Tibial artery (tissue), 4 donors: ENCODE measurements at regions not wholly inside any gene's neighbourhood (a gene's known extent, or its start where the extent isn't known, plus 50 kb on each side); places are given as distances from the start of the nearest gene placed in this dataset.

ENCODE experiments used
- DNase-seq, 2 donors: peaks; one replicate each; pipeline ENCODE4 v3.0.0-alpha.2; 2019
- H3K27ac ChIP-seq, 2 donors: fragments of 200-600 bp; sonication (generic) in 1 of 2; 1 replicate in 1 of 2; 2 replicates in 1 of 2; pipeline ENCODE4 v1.5.1; 2018 to 2019; ENCODE audit warnings: mild to moderate bottlenecking in 1 of 2
- H3K27me3 ChIP-seq, 2 donors: fragments of 200-600 bp; sonication (generic) in 1 of 2; one replicate each; pipeline versions ENCODE4 v1.5.1 to v1.6.0; 2016 to 2019
- H3K36me3 ChIP-seq, 3 donors: fragments of 200-600 bp; sonication (generic) in 2 of 3; one replicate each; pipeline ENCODE4 v1.5.1; 2016 to 2019; ENCODE audit warnings: mild to moderate bottlenecking in 2 of 3
- H3K4me1 ChIP-seq, 4 donors: fragments of 200-600 bp; sonication (generic) in 2 of 4; 1 replicate in 3 of 4; 2 replicates in 1 of 4; pipeline ENCODE4 v1.5.1; 2016 to 2019
- H3K4me3 ChIP-seq, 2 donors: fragments of 200-600 bp; sonication (generic) in 1 of 2; 1 replicate in 1 of 2; 2 replicates in 1 of 2; pipeline ENCODE4 v1.5.1; 2018 to 2019; ENCODE audit warnings: mild to moderate bottlenecking in 2 of 2
- H3K9me3 ChIP-seq, 3 donors: fragments of 200-600 bp; sonication (generic) in 1 of 3; one replicate each; pipeline ENCODE4 v1.5.1; 2016 to 2019
- CTCF ChIP-seq, 2 experiments: fragments of 200-600 bp in 1 of 2; fragments of 450-650 bp in 1 of 2; IDR thresholded peaks; one replicate each; pipeline ENCODE4 v1.5.1; 2017 to 2019; ENCODE audit warnings: antibody characterized with exemption in 2 of 2, mild to moderate bottlenecking in 1 of 2, moderate library complexity in 1 of 2
- intact Hi-C: fragments of 100-400 bp; cut with DNase I; formaldehyde crosslinking; loops from one replicate; pipeline ENCODE4 v1.15.0; 2023; ENCODE audit warnings: low total_unique reads

- H3K27me3 ChIP-seq = peaks cover 0 to 3% of the 10 kb centered on the region in 2 donors
- no peak overlapping the region for H3K4me3 ChIP-seq
- no peaks in the 10 kb centered on the region for H3K4me1 ChIP-seq
- DNase-seq = no peak
- intact Hi-C loops = no loop called here
- TF ChIP-seq CTCF (IDR thresholded peaks at IDR 0.05) = no peak
- H3K9me3 ChIP-seq = no peaks in the 10 kb centered on the region
- no peak overlapping the region for H3K27ac ChIP-seq
- no peaks in the 10 kb centered on the region for H3K36me3 ChIP-seq
These were observed 174.8 kb upstream of the MKI67 start for GRCh38 chr10:128301051-128301450.

GRCh38 chr10:128302808-128303207 is 176.6 kb upstream of the MKI67 start:
- intact Hi-C loops = no loop called here
- Histone ChIP-seq H3K9me3 (no peaks in the 10 kb centered on the region), H3K4me1 (no peaks in the 10 kb centered on the region), H3K4me3 (no peak overlapping the region), H3K36me3 (no peaks in the 10 kb centered on the region), H3K27ac (no peak overlapping the region), H3K27me3 (peaks cover 0 to 3% of the 10 kb centered on the region in 2 donors)
- no peak for DNase-seq
- no peak for TF ChIP-seq CTCF (IDR thresholded peaks at IDR 0.05)

GRCh38 chr10:128304271-128304670 is 178.0 kb upstream of the MKI67 start:
- H3K27me3 ChIP-seq = peaks cover 0 to 3% of the 10 kb centered on the region in 2 donors

GRCh38 chr10:128305601-128306345 is 179.6 kb upstream of the MKI67 start:
- Histone ChIP-seq H3K4me1 (no peaks in the 10 kb centered on the region), H3K27ac (no peak overlapping the region), H3K4me3 (no peak overlapping the region), H3K36me3 (no peaks in the 10 kb centered on the region), H3K27me3 (no peaks in the 10 kb centered on the region), H3K9me3 (no peaks in the 10 kb centered on the region)
- TF ChIP-seq CTCF (IDR thresholded peaks at IDR 0.05) = no peak
- peak in 1 of 2 donors; percentile 31 for DNase-seq
- intact Hi-C loops = no loop called here

More at GRCh38 chr10:128304271-128304670, 178.0 kb upstream of the MKI67 start:
- Histone ChIP-seq H3K9me3 (no peaks in the 10 kb centered on the region), H3K27ac (no peak overlapping the region), H3K36me3 (no peaks in the 10 kb centered on the region), H3K4me3 (no peak overlapping the region), H3K4me1 (no peaks in the 10 kb centered on the region)
- intact Hi-C loops = no loop called here
- no peak for TF ChIP-seq CTCF (IDR thresholded peaks at IDR 0.05)
- DNase-seq = peak in 1 of 2 donors; percentile 32

- H3K27me3 ChIP-seq = no peaks in the 10 kb centered on the region
- no peak overlapping the region for H3K27ac ChIP-seq
- H3K9me3 ChIP-seq = no peaks in the 10 kb centered on the region
- no peak for TF ChIP-seq CTCF (IDR thresholded peaks at IDR 0.05)
- intact Hi-C loops = no loop called here
- DNase-seq = no peak
- no peaks in the 10 kb centered on the region for H3K4me1 ChIP-seq
- H3K36me3 ChIP-seq = no peaks in the 10 kb centered on the region
- H3K4me3 ChIP-seq = no peak overlapping the region
These were observed 180.3 kb upstream of the MKI67 start for GRCh38 chr10:128306535-128306934.
